OCI-LY3 (cell line): ENCODE measurements at regions not wholly inside any gene's neighbourhood (a gene's known extent, or its start where the extent isn't known, plus 50 kb on each side); places are given as distances from the start of the nearest gene placed in this dataset.

Experiments used
- H2AFZ ChIP-seq: fragments of 200-600, 300-600 bp; shearing (Covaris generic); 2 replicates; pipeline ENCODE4 v1.6.0; 2014; ENCODE audit warnings: antibody characterized with exemption, low read depth, low read length
- H3K27ac ChIP-seq: fragments of 200-600, 300-600 bp; sonication (generic); 2 replicates; pipeline ENCODE4 v1.5.1; 2014; ENCODE audit warnings: mild to moderate bottlenecking, low read length, moderate library complexity, mixed read lengths
- H3K27me3 ChIP-seq: fragments of 200-600, 300-600 bp; sonication (generic); 2 replicates; pipeline ENCODE4 v1.6.1; 2014; ENCODE audit warnings: low read depth, low read length, mixed read lengths
- H3K36me3 ChIP-seq: fragments of 200-600, 300-600 bp; sonication (generic); replicated peaks from 2 replicates; pipeline ENCODE3; 2014; ENCODE audit warnings: low read depth, low read length, mixed read lengths
- H3K4me1 ChIP-seq: fragments of 300-600, 200-600 bp; sonication (generic); 2 replicates; pipeline ENCODE4 v1.6.1; 2014; ENCODE audit warnings: low read length, mixed read lengths
- H3K4me2 ChIP-seq: fragments of 200-600, 300-600 bp; sonication (generic); 2 replicates; pipeline ENCODE4 v1.6.1; 2014; ENCODE audit warnings: low read length, mixed read lengths
- H3K4me3 ChIP-seq: fragments of 300-600, 200-600 bp; sonication (generic); 2 replicates; pipeline ENCODE4 v1.5.1; 2014; ENCODE audit warnings: antibody characterized with exemption, mild to moderate bottlenecking, low read length, moderate library complexity
- H3K79me2 ChIP-seq: fragments of 300-600, 200-600 bp; shearing (Covaris generic); 2 replicates; pipeline ENCODE4 v1.6.1; 2014; ENCODE audit warnings: mild to moderate bottlenecking, low read length, mixed read lengths
- H3K9ac ChIP-seq: fragments of 300-600, 200-600 bp; shearing (Covaris generic); 2 replicates; pipeline ENCODE4 v1.6.0; 2014; ENCODE audit warnings: mild to moderate bottlenecking, low read length, moderate library complexity
- H3K9me3 ChIP-seq: fragments of 200-600, 300-600 bp; shearing (Covaris generic); 2 replicates; pipeline ENCODE4 v1.6.1; 2014; ENCODE audit warnings: low read length, mixed read lengths; ENCODE audit not compliant: insufficient read depth
- H4K20me1 ChIP-seq: fragments of 200-600, 300-600 bp; sonication (generic); 2 replicates; pipeline ENCODE4 v1.6.1; 2016; ENCODE audit warnings: low read length, mixed read lengths; ENCODE audit not compliant: insufficient read depth
- CTCF ChIP-seq: fragments of 200-600, 300-600 bp; sonication (generic); IDR thresholded peaks from 2 replicates; pipeline ENCODE4 v1.5.1; 2014; ENCODE audit warnings: antibody characterized with exemption, low read length, low read depth
- EZH2phosphoT487 ChIP-seq: fragments of 200-600 bp; shearing (Covaris generic); IDR thresholded peaks from 2 replicates; pipeline ENCODE4 v1.6.1; 2018; ENCODE audit warnings: antibody characterized with exemption, mixed run types, low read depth

DNA sequence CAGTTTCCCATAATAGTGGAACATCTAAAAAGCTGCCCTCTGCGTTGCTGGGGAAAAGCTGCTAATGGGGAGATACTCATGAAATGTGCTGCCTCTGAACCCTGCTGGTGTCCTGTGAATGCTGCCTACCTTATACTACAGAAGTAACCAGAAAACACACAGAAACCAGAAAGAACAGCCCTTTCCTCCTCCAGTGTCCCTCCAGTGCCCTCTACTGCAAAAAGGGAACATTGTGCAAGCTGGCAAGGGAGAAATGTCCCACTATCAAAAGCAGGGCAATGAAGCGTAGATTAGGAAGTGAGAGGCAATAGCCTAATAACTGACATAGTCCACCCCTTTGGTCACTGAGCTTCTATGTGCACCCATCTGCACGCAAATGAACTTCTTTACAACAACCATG lies 162.7 kb upstream of the ETAA1 start:
- TF ChIP-seq EZH2phosphoT487 (no peak), CTCF (peak; percentile 28; the same call in 1 of the 2 replicates)
- H3K9ac ChIP-seq, result no peak overlapping the region
- H3K4me1 ChIP-seq, result no peaks in the 10 kb centered on the region
- H3K4me2 ChIP-seq, result no peak overlapping the region
- H3K36me3 ChIP-seq, result no peaks in the 10 kb centered on the region
- H2AFZ ChIP-seq, result no peak overlapping the region
- H4K20me1 ChIP-seq, result no peaks in the 10 kb centered on the region
- no peaks in the 10 kb centered on the region for H3K9me3 ChIP-seq
- peaks cover 4% of the 10 kb centered on the region; the same call in 1 of the 2 replicates for H3K27me3 ChIP-seq
- H3K79me2 ChIP-seq, result no peaks in the 10 kb centered on the region
- H3K4me3 ChIP-seq, result no peak overlapping the region
- no peak overlapping the region for H3K27ac ChIP-seq

- Histone ChIP-seq H3K9ac (no peak overlapping the region), H3K27ac (no peak overlapping the region), H4K20me1 (no peaks in the 10 kb centered on the region), H3K36me3 (no peaks in the 10 kb centered on the region), H3K9me3 (no peaks in the 10 kb centered on the region), H2AFZ (no peak overlapping the region), H3K4me3 (no peak overlapping the region), H3K79me2 (no peaks in the 10 kb centered on the region), H3K27me3 (peaks cover 4% of the 10 kb centered on the region; the same call in 1 of the 2 replicates), H3K4me2 (no peak overlapping the region), H3K4me1 (no peaks in the 10 kb centered on the region)
- TF ChIP-seq CTCF (peak; percentile 26; the same call in 1 of the 2 replicates), EZH2phosphoT487 (no peak)
Measured at GRCh38 chr2:67237288-67237687, 159.8 kb upstream of the ETAA1 start.

GRCh38 chr2:67240507-67240906 lies 156.6 kb upstream of the ETAA1 start:
- Histone ChIP-seq H3K27ac (no peak overlapping the region), H3K4me2 (no peak overlapping the region), H3K4me3 (no peak overlapping the region), H3K36me3 (no peaks in the 10 kb centered on the region), H3K79me2 (no peaks in the 10 kb centered on the region), H3K9me3 (no peaks in the 10 kb centered on the region), H2AFZ (no peak overlapping the region), H3K27me3 (no peaks in the 10 kb centered on the region), H4K20me1 (no peaks in the 10 kb centered on the region), H3K4me1 (no peaks in the 10 kb centered on the region), H3K9ac (no peak overlapping the region)
- no peak for TF ChIP-seq EZH2phosphoT487
- TF ChIP-seq CTCF, result no peak

GRCh38 chr2:67241453-67241852 lies 155.7 kb upstream of the ETAA1 start:
- TF ChIP-seq CTCF (no peak), EZH2phosphoT487 (no peak)
- Histone ChIP-seq H4K20me1 (no peaks in the 10 kb centered on the region), H3K4me3 (no peak overlapping the region), H3K9ac (no peak overlapping the region), H3K36me3 (no peaks in the 10 kb centered on the region), H3K27ac (no peak overlapping the region), H3K79me2 (no peaks in the 10 kb centered on the region), H3K27me3 (no peaks in the 10 kb centered on the region), H3K4me2 (no peak overlapping the region), H3K9me3 (no peaks in the 10 kb centered on the region), H2AFZ (no peak overlapping the region), H3K4me1 (no peaks in the 10 kb centered on the region)
